DMS153 treated with DMSO at 0.1 percent for 48 hours (cell line): ENCODE measurements at regions not wholly inside any gene's neighbourhood (a gene's known extent, or its start where the extent isn't known, plus 50 kb on each side); places are given as distances from the start of the nearest gene placed in this dataset.
"Not testable (repeated sequence)": the region's sequence is repeated elsewhere in the genome, so short reads cannot be mapped to it uniquely, and the experiment has no call there.

ENCODE experiments used
- DNase-seq: peaks from one replicate; lab custom pipeline; 2025; ENCODE audit not compliant: unreplicated experiment; lab: John Stamatoyannopoulos, UW

DNA sequence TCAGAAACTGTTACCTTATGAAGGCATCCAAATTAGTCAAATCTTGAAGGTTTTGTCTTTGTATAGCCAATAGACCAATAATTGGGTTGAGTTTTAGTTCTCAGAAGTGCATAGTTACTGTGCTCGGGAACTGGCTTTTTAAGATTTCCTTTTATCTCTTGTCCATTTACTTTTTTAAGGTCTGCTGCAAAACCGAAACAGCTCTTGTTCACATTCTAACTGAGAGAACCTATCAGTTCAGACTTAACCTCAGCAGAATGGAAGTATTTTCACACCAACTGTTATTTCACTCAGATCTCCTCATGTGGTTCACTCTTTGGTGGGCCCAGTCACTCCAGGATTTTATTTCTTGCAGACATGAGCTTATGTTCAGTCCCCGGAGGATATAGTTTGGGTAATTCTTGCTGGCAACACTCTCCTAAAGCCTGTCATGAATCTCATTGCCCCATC lies 55.5 kb downstream of the TPBG start:
- no peak for DNase-seq

GRCh38 chr6:82419859-82420258 lies 56.2 kb downstream of the TPBG start:
- no peak for DNase-seq

DNA sequence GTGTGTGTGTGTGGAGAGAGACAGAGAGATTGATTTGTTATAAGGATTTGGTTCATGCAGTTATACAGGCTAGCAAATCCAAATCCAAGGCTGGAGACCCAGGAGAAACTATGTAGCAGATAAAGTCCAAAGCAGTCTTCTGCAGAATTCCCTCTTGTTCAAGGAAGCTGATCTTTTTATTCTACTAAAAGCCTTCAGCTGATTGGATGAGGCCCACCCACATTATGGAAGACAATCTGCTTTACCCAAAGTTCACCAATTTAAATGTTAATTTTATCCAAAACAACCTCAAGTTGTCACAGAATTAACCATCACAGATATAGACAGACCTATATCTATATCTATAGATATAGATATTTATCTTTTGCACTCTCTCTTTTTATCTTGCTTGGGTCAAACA lies 67.0 kb downstream of the TPBG start:
- DNase-seq: no peak

DNA sequence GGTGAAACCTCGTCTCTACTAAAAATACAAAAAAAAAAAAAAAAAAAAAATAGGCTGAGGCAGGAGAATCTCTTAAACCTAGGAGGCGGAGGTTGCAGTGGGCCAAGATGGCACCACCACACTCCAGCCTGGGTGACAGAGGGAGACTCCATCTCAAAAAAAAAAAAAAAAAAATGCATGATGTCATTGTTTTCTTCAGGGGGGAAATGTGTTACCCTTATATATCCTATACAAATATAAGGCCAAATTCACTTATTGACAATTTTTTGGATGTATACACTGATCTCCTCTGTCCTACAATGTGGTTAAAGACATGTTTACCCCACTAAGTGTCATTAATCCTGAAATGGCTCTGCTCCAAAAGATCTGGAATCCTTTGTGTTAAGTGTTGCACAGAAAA lies 73.1 kb downstream of the TPBG start:
- DNase-seq: no peak

DNA sequence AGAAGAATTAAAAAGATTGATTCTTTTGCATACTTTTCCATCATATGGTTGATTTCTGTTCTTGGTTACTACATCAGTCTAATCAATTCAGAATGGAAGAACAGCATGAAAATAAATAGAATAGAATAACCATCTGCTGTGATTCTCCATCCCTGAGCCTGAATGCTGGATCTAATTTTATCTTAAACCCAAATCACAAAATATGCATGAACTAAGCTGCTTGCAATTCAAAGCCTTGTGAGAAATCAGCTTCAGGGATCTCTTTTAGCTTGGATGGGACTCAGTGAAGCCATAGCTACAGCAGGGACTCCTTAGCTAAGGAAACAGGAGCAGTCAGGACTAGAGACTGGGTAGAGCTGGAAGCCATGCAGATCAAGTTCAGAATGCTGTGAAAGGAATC lies 74.1 kb downstream of the TPBG start:
- no peak for DNase-seq

DNA sequence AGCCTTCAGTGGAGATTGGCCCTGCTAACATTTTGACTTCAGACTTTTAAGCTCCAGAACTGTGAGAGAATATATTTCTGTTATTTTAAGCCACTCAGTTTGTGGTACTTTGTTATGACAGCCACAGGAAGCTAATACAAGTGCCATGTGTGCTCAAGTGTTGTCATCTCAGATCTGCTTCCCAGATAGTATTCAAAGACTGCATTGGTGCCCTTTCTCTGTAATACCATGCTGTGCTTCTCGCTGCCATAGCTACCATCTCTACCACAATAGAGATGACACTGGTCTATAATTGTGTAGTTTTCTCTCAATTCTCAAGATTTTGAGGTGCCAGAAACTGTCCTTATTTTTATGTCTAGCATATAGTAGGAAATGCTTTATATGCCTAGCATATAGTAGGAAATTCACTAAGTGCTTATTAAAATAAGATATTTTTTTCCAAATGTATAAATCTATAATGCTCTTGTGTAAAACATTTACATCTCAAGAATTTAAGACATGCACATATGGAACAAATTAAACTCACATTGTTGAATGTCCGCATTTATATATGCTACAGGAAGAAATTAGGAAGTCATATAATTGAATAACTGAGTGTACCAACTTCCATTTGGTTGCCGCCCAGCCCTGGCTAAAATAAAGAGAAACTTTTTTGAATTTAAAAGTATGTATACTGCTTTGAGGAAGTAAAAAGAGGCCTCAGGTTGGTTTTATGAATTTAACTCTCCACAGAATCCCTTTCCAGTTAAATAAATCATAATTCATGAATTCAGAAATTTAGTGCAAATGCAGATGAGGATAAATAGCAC lies 77.6 kb downstream of the TPBG start:
- DNase-seq: peak; percentile 58

DNA sequence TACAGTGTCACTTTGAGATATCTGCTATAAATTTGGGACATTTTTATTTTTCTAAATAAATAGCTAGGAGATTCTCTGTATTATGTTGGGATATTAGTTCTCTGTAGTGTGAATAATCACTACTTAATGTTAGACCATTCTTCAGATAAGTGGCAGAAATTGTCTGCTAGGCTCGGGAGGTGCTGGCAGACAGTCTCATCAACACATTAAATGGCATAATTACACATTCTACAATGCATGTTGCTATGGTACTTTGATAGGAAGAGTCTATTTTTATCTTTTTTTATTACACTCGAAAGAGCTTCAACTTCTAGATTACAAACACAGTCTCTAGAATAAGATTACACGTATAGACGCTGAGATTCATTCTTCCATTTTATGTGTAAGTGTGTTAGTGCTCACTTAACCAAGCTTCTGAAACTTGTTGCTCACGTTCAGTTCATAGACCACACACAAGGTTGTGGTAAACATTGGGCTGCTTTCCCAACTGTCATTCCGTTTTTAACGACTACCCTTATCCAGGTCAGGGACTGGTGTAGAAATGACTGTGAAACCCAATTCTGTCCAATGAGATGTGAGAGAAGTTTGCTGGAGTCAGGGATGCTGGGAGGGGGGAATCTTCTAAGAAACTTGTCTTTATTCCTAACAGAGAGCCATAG lies 78.6 kb downstream of the TPBG start:
- no peak for DNase-seq

DNA sequence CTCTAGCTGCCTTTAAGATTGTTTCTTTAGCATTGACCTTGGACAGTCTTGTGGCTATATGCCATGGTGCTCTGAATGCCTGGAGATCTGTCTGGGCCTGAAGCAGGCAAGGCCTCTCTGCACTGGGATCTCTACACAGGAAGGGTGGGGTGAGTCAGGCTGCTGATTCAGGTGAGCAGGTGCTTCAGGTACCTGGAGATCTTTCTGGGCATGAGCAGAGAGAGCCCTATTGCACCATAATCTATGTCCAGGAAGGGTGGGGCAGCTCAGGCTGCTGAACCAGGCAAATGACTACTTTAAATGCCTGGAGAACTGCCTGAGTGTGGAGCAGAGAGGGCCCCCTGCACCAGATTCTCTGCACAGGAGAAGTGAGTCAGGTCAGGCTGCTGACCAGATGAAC lies 94.5 kb downstream of the TPBG start:
- DNase-seq: no peak

DNA sequence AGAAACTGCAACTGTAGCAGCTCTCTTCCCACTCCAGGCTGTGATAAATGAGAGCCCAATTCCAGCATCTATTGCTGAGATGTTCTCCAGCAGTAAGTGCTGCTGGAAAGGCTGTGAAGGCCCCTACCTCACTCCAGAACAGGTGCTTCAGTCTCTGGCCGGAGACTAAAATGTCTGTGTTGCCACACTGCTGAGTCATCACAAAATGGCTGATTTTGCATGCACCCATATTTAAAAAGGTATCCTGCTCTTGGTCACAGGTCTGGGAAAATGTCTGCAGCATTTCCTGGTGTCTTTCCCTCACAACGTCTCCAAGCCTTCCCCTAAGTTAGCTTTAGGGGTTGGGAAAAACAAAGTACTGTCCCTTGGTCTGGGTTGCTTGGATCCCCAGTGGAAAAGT lies 95.1 kb downstream of the TPBG start:
- no peak for DNase-seq

DNA sequence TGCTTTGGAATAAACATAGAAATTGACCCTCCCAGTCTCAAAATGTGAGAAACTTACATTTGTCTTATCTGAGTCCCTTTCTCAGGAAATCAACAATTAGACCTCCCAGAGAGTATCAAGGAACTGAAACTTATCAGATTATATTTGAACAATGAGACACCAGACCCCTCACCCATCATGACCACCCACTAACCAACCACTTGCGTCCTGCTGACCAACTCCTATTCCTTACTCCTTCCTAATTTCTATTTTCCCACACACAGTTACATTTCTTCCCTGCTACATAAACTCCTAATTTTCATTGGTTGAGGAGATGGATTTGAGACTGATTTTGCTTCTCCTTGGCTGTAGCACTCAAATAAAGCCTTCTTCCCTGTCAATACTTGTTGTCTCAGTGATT lies 97.9 kb downstream of the TPBG start:
- no peak for DNase-seq

GRCh38 chr6:82467338-82467737 lies 103.7 kb downstream of the TPBG start:
- DNase-seq: no peak

- not testable (repeated sequence) for DNase-seq
Measured at GRCh38 chr6:82470123-82470522, 106.5 kb downstream of the TPBG start.

DNA sequence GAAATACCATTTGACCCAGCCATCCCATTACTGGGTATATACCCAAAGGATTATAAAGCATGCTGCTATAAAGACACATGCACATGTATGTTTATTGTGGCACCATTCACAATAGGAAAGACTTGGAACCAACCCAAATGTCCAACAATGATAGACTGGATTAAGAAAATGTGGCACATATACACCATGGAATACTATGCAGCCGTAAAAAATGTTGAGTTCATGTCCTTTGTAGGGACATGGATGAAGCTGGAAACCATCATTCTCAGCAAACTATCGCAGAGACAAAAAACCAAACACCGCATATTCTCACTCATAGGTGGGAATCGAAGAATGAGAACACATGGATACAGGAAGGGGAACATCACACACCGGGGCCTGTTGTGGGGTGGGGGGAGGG lies 111.5 kb downstream of the TPBG start:
- DNase-seq: not testable (repeated sequence)

DNA sequence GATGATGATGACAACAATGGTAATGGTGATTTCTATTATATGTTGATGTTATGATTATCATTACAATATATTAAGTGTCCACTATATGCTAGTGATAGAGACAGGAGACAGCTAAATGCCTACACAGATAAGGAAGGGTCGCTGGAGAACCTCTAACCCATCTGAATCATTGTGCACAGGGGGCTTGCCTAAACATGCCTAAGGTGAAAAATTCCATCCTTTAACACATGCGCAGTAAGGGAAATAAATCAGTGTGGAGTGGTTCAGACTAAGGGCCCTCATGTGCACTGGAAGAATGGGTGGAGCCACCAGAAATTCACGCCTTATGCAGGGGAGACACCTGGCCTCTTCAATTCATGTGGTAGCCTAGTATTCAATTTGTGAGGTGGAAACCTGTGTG lies 120.4 kb downstream of the TPBG start:
- no peak for DNase-seq

DNA sequence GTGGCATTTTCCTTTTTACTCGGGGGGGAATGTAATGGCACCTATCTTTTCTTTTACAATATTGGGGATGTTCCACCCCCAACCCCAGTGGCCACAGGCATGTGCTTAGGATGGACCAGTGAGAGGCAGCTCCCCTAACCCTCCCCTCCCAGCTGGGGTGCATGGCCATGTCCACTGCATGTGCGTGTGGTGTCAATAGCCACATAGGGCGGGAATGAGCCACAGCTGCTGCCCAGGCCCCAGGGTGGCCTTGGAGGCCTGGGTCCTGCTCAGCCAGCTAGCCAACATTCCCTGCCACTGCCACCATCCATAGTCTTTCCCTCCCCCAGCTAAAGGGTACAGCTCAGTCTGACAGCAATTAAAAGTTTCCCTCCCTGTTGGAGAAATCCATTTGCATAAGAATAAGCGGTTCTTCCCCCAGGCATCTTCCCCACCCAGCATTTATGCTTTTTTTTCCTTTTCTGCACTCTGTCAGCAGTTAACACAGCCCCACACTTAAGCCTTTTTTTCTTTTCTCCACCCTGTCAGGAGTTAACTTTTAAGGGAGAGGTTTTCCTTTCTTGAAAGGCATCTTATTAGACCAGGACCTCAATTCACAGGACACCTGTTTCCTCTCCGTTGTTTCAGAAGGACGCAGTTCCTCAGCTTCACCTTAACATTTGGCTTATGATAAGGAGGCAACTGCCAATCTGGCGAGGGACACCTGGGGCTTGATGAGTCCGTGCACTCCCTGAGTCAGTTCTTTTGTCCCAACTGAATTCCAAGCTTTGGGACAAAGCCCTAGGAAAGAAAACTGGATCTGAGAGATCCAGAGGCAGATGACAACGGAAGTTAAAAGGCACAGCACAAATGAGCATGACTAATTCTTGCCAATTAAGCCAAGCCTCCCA lies 121.4 kb downstream of the TPBG start:
- DNase-seq: no peak

- no peak for DNase-seq
Measured at GRCh38 chr6:82487895-82488294, 124.3 kb downstream of the TPBG start.

DNA sequence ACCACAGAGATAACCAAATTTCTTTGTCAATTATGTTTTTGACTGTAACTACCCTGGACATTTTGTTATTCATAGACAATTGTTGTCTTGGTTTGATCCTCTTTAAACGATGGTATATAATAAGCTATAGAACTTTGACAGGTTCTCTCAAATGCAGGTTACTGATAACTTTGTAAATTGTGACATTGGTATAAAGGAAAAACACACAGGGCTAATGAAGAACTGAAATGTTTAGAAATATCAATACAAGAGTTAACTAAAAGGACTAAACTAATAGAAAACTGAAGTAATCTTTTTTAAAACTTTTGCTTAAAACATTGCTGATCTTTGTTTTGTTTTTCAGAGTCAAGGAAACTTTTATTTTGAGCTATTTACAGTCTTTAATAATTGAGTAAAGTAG lies 124.8 kb downstream of the TPBG start:
- DNase-seq: no peak

GRCh38 chr6:82492134-82492533 lies 128.5 kb downstream of the TPBG start:
- no peak for DNase-seq

DNA sequence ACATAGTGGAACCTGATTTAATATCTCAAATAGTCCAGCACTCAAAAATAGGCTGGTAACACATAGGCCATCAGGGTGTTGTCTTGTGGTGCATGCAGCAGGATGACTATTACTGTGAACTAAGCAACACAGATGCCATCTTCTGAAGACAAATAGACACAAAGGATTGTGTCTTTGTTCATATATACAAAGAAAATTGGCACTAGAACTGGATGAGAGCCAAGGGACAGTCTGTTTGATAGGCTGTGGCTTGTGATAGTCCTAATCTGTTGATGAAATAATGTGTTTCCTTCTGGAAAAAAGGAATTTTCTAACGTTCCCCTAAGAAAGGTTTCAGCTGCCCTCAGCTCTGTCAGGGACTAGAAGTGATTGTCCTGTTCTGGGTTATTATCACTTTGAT lies 129.8 kb downstream of the TPBG start:
- DNase-seq: no peak

DNA sequence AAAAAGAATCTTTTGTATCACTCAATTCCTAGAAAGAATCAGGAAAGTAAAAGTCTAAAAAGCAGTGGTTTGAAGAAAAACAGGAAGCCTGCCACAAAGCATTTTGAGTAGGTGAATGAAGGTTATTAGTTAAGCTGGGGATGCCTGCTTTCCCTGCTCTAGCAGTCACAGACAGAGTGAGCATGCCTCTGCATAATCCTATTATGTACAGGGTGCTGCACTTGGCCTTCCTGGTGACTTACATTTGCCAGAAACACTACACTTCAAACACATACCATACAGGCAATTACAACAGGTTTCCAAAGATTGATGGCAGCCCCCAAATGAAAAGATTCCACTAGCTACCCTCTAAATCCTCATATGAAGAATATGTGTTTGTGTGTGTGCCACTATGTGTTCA lies 130.8 kb downstream of the TPBG start:
- DNase-seq: no peak

GRCh38 chr6:82501901-82502300 lies 138.3 kb downstream of the TPBG start:
- not testable (repeated sequence) for DNase-seq

GRCh38 chr6:82506526-82506925 lies 142.9 kb downstream of the TPBG start:
- no peak for DNase-seq
